NCI-H2171 (cell line): ENCODE measurements at regions not wholly inside any gene's neighbourhood (a gene's known extent, or its start where the extent isn't known, plus 50 kb on each side); places are given as distances from the start of the nearest gene placed in this dataset.
"Not testable (repeated sequence)": the region's sequence is repeated elsewhere in the genome, so short reads cannot be mapped to it uniquely, and the experiment has no call there.

Experiments
- DNase-seq: peaks from one replicate; lab custom pipeline; 2025; lab: John Stamatoyannopoulos, UW

DNA sequence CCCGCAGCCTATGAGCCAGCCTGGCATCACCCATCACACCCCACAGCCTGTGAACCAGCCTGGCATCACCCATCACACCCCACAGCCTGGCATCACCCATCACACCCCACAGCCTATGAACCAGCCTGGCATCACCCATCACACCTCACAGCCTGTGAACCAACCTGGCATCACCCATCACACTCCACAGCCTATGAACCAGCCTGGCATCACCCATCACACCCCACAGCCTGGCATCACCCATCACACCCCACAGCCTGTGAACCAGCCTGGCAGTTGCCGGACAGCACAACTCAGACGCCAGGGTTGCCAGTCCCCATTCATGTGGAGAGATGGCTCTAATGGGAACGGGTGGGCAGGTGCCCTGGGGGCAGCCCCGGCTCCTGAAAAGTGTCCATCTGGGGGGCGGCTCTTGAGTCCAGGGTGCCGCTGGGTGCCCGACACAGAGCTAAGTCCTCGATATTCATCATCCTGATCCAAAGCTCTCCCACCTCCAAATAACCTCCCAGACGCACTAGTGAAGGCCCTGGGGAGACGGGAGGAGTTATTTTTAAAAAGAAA lies 116.9 kb upstream of the AFDN start:
- not testable (repeated sequence) for DNase-seq

DNA sequence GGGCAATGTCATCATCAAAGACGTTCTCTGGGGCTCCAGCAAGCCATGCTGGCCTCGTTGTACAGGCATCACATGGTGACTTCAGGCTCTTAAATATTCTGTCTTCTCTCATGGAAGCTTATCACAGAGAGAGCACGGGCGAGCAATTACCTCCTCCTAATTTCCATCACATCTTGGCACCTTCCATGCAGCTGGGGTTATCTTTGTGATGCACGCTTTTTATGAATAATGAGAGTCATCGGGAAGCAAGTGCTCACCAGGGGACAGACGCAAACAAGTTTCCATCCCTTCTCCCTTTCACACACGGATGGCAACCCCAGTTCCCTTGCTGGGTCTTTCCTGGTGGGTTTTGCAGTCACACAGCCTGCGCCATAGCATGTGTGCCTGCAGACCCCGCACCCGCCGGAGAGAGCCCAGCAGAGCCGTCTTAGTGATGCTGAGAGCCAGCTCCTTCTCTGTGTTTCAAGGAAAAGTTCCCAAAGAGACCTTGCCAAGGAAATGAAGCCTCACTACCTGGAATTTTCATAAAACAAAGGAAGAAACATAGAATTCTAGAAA lies 116.3 kb upstream of the AFDN start:
- no peak for DNase-seq

DNA sequence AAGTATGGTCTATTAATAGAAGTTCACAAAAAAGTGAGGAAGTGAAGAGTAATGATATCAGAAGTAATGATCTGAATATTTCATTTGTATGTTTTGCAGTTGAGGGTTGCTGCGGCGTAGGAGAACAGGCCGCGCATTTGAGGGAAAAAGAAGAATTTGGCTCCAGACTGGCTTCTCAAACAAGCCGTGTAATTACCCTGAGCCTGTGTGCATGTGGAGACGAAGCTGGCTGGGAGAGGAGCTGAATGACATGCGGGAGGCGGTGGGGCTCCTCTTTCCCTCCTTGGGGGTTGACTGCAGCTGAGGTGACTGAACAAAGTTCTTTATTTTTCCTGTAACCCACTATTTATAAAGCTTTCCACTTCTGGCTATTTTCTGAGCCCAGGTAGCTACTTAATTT lies 115.5 kb upstream of the AFDN start:
- DNase-seq, result no peak

DNA sequence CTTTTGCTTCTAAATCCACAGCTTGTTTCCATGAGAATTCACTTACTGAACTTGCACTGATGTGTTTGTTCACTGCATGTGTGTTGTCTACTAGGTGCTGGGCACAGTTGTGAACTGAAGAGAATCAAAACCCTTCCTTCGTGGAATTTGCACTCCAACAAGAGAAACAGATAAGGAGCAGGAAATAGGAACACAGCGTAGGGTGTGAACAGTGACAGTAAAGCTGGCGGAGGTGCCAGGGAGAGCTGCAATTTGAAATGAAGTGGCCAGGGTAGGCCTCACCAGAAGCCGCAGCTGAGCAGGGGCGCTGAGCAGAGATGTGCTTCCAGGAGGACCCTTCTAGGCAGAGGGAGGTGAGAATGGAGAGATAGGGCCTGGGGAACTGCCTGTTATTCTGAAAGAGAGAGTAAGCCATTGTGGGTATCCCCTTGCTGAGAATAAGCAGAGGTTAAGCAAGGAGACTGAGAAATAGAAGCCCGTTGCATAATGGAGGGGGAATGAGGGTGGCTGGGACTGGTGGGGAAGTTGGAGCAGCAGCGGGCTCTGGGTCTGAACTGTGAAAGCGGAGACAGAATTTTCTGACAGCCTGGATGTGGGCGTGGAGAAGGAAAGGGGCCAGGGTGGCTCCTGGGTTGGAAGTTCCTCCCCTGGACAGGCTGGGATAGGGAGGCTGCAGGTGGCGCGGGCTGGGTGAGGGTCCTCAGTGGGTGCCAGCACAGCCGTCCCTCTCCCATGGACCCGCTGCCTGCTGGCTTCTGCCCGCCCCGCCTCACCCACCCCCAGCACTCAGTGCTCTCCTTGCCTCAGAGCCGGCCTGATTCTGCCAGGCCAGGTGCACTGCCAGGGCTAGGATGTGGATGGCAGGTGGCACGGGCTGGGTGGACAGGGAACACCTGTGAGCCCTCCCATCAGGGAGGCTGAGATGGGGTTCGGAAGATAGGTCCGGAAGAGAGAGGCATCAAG lies 114.7 kb upstream of the AFDN start:
- DNase-seq, result no peak

DNA sequence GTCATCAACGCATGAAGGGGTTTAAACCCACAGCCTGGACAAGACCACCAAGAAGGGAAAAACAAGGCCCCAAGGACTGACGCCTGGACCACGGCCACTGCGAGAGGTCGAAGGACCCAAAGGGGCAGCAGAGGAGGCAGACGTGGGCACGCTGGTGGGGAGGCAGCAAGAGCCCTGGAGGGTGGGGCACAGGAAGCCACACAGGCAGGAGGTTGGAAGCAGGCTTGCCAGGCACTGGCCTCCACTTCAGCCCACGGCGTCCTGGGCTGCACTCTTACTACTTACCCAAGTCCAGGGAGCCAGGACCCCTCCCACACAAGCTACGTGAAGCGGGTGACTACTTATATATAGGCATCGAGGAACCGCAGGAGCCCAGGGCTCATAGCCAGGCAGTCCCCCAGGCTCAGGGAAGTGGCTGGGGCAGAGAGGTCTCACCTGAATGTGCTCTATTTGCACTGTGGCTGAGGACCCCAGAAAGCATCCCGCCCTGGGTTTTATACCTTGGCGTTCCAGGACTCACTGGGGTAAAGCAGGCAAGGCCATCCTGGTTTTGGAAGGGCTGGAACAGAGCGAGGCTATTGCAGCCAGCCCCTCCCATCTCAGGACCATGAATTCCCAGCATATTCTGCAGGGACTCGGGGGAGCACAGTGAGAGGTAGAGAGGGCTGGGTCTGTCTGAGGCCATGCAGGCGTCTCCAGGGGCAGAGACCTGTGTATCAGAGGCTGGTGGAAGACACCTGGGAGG lies 113.8 kb upstream of the AFDN start:
- no peak for DNase-seq

DNA sequence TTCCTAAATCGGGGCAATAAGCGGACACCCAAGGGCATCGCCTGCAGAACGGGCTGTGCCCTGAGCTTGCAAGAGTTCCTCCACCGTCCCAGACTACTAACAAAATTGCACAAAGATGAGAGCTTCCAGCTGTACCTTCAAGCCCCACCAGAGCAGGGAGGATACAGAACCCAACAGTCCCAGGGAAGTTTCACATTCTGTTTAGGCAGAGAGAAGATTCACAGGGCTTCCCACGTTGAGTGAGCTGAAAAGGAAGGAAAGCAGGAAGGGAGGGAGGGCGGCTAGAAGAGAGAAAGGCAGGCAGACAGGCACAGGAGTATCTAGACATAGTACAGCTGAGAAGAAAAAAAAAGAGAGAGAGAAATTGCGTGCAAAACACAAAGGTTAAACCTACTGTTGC lies 112.6 kb upstream of the AFDN start:
- DNase-seq, result no peak

DNA sequence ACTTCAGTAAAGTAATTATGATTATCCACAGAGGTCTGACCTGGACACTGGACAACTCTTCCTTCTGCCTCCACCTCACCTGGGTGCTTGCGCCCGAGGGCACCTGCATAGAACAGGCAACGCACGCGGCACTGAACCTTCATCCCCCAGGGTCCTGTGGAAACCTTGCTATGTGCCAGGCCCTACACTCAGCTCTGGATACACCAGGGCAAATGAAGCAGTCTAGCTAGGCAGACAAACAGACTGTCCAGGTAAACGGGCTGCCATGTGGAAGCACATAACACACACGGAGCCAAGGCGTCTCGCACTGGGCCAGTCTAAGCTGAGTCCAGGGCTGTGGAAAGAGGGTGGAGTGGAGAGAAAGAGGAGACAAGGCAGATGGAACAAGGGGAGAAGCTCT lies 109.3 kb upstream of the AFDN start:
- no peak for DNase-seq

DNA sequence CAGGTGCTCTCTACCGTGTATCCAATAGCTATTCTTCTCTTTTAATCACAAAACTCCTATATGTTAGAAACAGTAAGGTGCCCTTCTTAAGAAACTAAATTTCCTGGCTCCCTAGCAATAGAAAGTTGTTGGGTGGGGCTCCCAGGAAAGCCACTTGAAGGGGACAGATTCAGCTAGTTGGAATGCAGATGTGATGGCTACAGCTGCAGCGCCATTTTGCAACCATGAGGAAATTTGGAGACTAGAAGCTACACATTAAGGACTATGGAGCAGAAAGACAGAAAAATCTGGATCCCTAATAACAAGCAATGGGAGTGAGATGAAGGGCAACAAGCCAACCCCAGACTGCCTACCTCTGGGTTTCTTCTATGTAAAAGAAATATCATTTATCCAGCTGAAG lies 108.8 kb upstream of the AFDN start:
- no peak for DNase-seq

DNA sequence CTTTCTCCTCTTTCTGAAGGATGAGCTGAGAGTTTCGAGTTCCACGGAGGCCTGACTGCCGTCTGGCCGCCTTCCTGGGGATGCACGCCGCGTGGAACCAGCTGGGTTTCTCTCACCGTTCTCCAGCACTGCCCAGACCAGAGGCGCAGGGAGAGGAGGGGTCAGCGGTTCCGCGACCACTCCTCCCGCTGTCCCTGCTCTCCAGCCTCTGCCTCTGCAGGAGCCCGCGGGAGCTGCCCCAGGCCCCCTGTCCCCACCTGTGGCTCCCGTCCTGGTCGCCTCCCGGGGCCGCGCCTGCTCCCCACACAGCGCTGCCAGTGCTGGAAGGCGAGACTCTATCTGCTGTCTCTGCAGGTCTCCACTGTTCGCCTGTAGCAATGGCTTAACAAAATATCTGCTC lies 106.8 kb upstream of the AFDN start:
- no peak for DNase-seq

DNA sequence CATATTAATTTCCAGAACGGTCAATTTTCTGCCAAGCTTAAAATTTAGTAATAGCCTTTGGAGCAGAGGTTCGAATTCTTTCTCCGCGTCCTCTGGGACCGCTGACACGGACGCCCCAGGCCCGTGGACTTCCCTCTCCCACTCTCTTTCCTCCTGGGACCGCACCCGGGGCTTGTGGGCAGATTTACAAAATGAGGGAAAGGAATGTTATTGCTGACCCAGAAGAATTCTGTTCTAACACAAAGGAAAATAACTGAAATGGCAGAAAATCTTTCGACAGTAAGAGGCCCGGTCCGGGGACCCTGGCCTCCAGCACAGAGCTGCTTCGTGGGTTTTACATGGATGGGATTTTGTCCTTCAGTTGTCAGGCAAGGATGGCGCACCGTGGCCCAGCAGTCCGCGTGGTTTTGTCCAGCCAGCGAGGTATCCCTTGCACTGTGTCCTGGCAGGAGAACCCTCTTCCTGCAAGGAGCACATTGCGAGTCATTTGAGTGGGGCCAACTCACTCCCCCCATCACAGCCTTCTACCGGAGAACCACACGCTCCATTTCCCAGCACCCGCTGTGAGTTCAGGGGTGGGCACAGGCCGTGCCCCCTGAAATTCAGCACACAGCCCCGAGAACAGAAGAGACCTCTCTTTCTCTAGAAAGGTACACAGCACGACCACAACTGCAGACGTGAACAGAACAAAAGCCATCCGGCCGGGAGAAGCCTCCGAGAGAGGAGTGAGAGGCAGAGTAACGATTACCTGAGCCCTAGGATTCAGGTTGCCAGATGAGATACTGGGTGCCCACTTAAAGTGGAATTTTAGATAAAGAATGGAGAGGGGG lies 106.0 kb upstream of the AFDN start:
- DNase-seq, result no peak

DNA sequence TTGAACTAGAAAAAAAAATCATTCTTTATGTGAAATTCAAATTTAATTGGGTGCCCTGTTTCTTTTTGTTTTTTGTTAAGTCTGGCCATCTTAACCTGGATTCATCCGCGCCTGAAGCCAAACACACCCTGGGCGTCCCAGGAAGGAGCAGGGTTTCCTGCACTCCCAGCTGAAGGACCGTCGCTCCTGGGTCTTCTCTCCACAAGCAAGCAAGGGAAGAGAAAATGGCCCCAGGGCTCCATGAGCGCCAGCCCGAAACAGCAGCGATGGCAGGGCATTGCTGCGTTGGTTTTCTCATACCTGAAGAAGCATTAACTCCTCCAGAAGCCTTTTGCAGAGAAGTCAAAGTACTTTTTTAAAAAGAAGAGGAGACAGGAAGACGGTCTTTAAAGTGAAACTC lies 105.4 kb upstream of the AFDN start:
- no peak for DNase-seq

DNA sequence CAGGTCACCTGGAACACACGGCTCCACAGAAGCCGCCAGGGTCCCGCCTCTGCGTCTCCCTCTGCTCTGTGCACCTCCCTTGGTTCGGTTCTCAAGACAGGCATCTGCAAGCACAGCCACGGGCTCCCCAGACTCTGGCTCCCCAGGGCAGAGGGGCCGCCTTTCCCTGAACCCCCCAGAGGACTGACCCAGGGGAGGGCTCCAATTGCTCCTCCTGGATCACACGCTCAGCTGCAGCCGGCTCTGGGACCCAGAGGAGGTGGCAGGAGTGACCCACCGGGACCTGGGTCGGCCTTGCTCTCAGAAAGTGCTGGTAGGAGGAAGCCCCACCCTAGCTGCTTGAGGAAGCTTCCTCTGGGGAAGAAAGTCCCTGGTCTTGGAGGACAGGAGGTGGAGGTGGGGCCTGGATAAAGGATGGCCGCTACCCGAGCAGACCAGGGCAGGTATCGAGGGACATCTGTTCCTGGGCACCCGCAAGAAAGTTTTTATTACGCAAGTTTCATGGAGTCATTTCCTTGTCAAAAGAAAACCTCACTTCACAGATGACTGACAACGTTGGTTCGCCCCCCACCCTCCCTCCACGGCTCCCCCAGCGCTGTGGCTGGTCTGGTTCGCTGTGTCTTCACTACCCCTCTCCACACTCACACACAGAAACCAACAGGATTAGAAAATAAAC lies 103.9 kb upstream of the AFDN start:
- no peak for DNase-seq

DNA sequence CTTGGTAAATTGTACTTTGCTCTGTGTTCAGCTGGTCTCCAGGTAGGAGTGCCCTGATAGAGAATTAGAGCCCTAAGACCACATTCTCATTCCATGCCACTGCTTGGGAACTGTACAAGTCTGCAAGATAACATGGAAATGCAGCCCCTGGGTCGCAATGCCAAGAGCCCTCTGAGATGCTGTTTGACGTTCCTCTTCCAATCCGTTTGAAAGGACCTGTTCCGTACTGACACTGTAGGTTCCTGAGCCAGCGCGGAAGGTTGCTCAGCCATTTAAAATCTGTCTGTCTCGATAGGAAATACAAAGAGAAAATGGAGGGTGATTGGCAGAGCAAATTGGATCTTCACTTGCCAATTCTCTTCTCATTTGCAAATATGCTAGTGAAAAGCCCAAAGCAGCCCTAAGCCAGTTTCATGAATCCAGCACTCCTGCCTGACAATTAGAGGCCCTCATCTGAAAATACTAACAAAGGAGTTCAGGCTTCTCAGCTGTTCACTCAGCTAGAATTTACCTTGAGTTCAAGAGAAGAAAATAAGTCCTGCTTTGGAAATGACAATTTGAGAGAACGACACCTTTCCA lies 100.6 kb upstream of the AFDN start:
- DNase-seq, result no peak

DNA sequence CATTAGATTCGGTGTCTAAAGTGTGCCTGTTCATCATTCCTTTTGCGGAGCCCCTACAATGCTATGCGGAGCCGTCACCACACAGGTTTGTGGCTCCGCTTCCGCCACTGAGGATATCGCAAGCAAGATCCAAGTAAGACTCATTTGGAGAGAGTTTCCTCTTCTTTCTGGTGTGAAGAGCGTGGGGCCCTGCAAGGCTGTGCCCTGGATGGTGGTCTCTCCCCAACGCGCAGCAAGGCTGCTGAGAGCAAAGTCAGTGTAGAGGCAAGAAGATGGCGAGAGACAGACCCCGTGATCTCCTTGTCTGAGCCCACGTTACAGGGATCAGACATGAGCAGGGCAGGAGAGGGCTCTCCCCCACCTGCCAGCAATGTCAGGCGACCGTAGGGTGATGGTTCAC lies 96.3 kb upstream of the AFDN start:
- DNase-seq, result no peak

DNA sequence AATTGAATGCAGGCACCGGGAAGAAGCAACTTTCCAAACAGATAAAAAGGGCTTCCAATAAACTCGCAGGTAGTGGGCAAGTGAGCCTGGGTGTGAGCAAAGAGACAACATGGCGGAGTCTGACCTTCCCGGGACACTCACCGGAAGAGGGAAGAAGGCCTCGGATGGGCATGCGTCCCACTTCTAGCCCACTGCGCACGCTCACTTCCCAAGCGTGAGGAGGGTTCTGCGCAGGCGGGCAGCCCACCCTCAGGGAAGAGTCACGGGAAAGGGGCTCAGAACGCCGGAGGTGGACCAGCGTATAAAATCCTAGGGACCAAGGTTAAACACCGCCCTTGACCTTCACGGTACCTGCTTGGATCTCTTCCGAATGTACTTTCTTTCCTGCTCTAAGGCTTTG lies 95.5 kb upstream of the AFDN start:
- DNase-seq, result no peak

DNA sequence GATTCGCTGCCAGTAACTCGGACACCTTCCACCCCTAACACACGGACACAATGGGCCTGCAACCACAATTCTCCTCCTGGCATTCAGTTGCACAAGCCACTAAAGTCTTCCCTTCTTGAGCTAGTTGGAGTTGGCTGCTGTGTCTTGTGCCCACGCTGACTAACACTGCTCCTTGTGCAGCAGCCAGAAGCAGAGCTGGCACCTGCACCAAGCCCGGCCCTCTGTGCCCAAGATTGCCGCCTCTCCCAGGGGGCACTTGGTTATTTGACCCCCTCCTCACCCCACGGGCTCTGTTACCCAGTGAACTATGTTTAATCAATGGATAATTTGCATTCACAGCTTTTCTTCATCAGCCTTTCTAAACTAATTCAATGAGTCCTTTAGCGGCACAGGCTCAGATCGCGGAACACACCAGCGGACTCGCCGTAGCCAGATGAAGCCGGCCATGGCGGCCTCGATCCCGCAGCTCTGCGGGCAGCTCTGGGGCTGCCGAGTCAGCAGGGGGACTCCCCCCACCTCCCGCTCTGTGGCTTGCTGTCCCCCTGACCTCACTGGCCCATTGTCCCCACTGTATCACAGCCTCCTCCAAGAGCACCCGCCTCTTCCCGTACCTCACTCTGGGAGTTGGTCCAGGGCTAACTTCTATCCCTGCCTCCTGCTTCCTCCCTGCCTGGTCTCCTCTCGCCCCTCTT lies 94.8 kb upstream of the AFDN start:
- no peak for DNase-seq

DNA sequence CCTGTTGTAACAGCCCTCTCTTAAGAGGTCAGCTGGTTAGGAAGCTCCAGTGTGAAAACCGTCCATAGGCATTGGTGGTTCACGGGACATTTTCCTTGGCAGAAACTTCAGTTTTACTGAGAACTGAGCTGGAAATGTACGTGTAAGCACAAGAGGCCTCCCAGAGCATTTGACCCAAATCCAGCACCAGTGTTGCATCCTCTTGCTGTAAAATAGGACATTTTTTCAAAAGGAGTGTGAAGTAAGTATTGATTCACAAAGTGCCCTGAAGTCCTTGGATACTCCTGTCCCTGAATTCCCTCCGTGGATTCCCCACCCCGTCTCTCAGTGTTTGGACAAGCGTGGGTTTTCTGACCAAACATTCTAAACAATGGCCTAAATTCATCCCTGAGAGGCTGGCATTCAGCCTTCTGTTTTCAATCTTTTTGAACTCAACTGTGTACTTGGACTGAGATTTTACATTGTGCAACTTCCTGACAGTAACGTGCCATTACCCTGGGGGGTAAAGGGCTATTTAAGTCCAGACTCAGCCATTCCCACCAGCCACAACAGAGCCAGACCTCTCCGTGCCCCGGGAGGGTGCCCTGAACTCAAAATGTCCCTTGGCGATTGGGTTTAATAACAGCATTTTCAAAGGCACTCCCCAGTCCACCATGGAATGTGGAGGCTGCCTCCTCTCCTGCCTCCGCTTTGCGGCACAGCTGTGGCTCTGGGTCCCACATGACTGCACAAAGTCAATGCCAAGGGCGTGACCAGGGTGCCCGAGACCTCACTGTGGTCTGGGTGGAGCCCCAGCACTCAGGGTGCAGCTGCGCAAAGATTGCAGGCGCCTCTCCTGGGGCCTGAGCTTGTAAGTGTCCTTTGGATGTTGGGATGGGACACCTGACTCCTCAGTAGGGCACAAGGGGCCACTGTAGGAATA lies 92.7 kb upstream of the AFDN start:
- no peak for DNase-seq

DNA sequence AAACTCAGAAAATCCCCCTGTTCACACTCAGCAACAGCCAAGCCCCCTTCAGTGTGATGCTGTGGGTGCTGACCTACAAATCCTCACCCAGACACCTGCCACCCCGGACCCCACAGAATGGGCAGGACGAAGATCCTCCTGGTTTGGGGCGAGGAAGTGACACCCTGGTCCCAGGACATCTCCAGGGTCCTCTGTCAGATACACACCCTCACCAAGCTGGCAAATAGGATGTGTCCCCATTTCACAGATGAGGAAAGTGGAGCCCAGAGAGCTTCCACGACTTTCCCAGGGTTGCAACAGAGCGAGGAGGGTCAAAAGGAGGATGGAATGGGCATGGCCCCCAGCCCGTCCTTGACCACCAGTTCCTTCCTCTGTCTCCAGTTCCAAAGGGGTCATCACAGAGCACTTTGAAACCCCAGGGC lies 92.0 kb upstream of the AFDN start:
- no peak for DNase-seq
